Liver (tissue), 3 donors: ENCODE measurements at regions not wholly inside any gene's neighbourhood (a gene's known extent, or its start where the extent isn't known, plus 50 kb on each side); places are given as distances from the start of the nearest gene placed in this dataset.

Experiments
- JUND ChIP-seq, 2 donors: IDR thresholded peaks; 2 replicates each; pipeline ENCODE4 v1.6.1; 2016; ENCODE audit warnings: antibody characterized with exemption in 2 of 2
- SP1 ChIP-seq: IDR thresholded peaks from 2 replicates; pipeline ENCODE4 v1.6.1; 2018; ENCODE audit warnings: antibody characterized with exemption, mild to moderate bottlenecking
- YY1 ChIP-seq: IDR thresholded peaks from 2 replicates; pipeline ENCODE4 v1.6.1; 2016; ENCODE audit warnings: antibody characterized with exemption, mild to moderate bottlenecking
- TF ChIP-seq, protein P1 (sequence below): fragments of 150-350 bp; IDR thresholded peaks from 2 replicates; pipeline ENCODE4 v1.5.1; 2017; ENCODE audit warnings: improper control_type of control experiment, low read depth, low read length; ENCODE audit not compliant: missing input control
- TF ChIP-seq, protein P2 (sequence below): IDR thresholded peaks from 2 replicates; pipeline ENCODE4 v1.6.1; 2016; ENCODE audit warnings: antibody characterized with exemption
- TF ChIP-seq, protein P3 (sequence below): IDR thresholded peaks from 2 replicates; pipeline ENCODE4 v1.6.1; 2016; ENCODE audit warnings: antibody characterized with exemption, mild to moderate bottlenecking
- TF ChIP-seq, protein P4 (sequence below): IDR thresholded peaks from 2 replicates; pipeline ENCODE4 v1.6.1; 2016; ENCODE audit warnings: antibody characterized with exemption
- TF ChIP-seq, protein P5 (sequence below): IDR thresholded peaks from 2 replicates; pipeline ENCODE4 v1.6.1; 2016; ENCODE audit warnings: antibody characterized with exemption
- donor health status: healthy.
- donor health status: healthy.

DNA sequence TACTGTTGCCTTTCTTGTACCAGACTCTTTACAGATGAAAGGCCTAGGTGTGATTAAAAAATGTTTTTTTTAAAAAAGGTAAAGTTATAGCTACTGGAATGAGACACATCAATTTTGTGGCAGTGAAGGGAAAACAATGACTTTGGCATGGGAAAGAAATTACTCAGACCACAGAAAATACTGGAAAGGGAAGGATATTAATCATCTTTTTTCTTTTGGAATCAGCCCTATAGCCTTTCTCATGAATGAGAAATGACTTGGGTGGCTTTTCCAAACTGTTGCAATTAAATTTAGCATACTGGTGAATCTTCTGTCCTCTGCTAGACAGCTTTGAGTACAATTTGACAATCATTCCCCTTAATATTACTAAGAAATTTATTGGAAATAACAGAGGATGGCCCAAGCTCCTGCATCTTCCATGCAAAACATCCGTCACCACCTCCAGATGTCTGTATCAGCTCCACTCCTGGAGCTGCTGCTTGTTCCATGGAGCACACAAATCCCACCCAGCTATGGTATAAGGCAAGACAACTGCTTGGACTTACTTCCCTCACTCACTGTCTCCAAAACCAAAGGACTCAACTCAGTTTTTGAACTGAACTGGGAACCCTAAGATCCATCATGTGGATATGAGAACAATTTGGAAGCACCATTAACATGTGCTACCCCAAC is 97.6 kb upstream of the ARSJ start:
- TF ChIP-seq, protein P1, sequence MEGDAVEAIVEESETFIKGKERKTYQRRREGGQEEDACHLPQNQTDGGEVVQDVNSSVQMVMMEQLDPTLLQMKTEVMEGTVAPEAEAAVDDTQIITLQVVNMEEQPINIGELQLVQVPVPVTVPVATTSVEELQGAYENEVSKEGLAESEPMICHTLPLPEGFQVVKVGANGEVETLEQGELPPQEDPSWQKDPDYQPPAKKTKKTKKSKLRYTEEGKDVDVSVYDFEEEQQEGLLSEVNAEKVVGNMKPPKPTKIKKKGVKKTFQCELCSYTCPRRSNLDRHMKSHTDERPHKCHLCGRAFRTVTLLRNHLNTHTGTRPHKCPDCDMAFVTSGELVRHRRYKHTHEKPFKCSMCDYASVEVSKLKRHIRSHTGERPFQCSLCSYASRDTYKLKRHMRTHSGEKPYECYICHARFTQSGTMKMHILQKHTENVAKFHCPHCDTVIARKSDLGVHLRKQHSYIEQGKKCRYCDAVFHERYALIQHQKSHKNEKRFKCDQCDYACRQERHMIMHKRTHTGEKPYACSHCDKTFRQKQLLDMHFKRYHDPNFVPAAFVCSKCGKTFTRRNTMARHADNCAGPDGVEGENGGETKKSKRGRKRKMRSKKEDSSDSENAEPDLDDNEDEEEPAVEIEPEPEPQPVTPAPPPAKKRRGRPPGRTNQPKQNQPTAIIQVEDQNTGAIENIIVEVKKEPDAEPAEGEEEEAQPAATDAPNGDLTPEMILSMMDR = no peak
- TF ChIP-seq, protein P2, sequence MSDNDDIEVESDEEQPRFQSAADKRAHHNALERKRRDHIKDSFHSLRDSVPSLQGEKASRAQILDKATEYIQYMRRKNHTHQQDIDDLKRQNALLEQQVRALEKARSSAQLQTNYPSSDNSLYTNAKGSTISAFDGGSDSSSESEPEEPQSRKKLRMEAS = no peak
- TF ChIP-seq, protein P3, sequence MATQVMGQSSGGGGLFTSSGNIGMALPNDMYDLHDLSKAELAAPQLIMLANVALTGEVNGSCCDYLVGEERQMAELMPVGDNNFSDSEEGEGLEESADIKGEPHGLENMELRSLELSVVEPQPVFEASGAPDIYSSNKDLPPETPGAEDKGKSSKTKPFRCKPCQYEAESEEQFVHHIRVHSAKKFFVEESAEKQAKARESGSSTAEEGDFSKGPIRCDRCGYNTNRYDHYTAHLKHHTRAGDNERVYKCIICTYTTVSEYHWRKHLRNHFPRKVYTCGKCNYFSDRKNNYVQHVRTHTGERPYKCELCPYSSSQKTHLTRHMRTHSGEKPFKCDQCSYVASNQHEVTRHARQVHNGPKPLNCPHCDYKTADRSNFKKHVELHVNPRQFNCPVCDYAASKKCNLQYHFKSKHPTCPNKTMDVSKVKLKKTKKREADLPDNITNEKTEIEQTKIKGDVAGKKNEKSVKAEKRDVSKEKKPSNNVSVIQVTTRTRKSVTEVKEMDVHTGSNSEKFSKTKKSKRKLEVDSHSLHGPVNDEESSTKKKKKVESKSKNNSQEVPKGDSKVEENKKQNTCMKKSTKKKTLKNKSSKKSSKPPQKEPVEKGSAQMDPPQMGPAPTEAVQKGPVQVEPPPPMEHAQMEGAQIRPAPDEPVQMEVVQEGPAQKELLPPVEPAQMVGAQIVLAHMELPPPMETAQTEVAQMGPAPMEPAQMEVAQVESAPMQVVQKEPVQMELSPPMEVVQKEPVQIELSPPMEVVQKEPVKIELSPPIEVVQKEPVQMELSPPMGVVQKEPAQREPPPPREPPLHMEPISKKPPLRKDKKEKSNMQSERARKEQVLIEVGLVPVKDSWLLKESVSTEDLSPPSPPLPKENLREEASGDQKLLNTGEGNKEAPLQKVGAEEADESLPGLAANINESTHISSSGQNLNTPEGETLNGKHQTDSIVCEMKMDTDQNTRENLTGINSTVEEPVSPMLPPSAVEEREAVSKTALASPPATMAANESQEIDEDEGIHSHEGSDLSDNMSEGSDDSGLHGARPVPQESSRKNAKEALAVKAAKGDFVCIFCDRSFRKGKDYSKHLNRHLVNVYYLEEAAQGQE = no peak
- TF ChIP-seq SP1 = no peak
- TF ChIP-seq JUND (IDR thresholded peaks at IDR 0.05) = no peak
- TF ChIP-seq, protein P4, sequence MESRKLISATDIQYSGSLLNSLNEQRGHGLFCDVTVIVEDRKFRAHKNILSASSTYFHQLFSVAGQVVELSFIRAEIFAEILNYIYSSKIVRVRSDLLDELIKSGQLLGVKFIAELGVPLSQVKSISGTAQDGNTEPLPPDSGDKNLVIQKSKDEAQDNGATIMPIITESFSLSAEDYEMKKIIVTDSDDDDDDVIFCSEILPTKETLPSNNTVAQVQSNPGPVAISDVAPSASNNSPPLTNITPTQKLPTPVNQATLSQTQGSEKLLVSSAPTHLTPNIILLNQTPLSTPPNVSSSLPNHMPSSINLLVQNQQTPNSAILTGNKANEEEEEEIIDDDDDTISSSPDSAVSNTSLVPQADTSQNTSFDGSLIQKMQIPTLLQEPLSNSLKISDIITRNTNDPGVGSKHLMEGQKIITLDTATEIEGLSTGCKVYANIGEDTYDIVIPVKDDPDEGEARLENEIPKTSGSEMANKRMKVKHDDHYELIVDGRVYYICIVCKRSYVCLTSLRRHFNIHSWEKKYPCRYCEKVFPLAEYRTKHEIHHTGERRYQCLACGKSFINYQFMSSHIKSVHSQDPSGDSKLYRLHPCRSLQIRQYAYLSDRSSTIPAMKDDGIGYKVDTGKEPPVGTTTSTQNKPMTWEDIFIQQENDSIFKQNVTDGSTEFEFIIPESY = no peak
- no peak for TF ChIP-seq YY1
- TF ChIP-seq, protein P5, sequence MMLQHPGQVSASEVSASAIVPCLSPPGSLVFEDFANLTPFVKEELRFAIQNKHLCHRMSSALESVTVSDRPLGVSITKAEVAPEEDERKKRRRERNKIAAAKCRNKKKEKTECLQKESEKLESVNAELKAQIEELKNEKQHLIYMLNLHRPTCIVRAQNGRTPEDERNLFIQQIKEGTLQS = no peak
